ENCODE measurements at regions not wholly inside any gene's neighbourhood (a gene's known extent, or its start where the extent isn't known, plus 50 kb on each side); places are given as distances from the start of the nearest gene placed in this dataset.

GRCh38 chrX:8345473-8345872 lies 119.2 kb upstream of the VCX3B start:
- DNase-seq, result no peak
- ChIA-PET POLR2A (no interaction called here), CTCF (no interaction called here)
- no peak overlapping the region for H3K27ac ChIP-seq (ENCODE audit: low read depth in 1 of 2, low read length in 2 of 2)
- intact Hi-C loops (cut with DNase I, micrococcal nuclease), result no loop called here
- H3K4me1 Mint-ChIP-seq (ENCODE audit: low read depth), result no peaks in the 10 kb centered on the region
- no peaks in the 10 kb centered on the region for H3K27me3 ChIP-seq (ENCODE audit: control insufficient read depth in 1 of 2, insufficient read depth in 2 of 2, low read length in 2 of 2)
- no peak for TF ChIP-seq CTCF (IDR thresholded peaks at IDR 0.05)
- H3K27me3 Mint-ChIP-seq, result no peaks in the 10 kb centered on the region
- no peaks in the 10 kb centered on the region for H3K4me1 ChIP-seq (ENCODE audit: insufficient read depth, low read length)
- H3K4me3 Mint-ChIP-seq, result no peak overlapping the region
- H3K9me3 Mint-ChIP-seq, result peaks cover 2% of the 10 kb centered on the region
- H3K36me3 Mint-ChIP-seq (ENCODE audit: low read depth), result no peaks in the 10 kb centered on the region
- H3K27ac Mint-ChIP-seq, result no peak overlapping the region
- H3K9me3 ChIP-seq (ENCODE audit: control insufficient read depth in 1 of 2, insufficient read depth in 1 of 2, low read length in 2 of 2), result peaks cover 0 to 4% of the 10 kb centered on the region in 2 experiments
- ATAC-seq (ENCODE audit: poor library complexity), result no peak
- no peak overlapping the region for H3K4me3 ChIP-seq (ENCODE audit: low read length)
- H3K36me3 ChIP-seq (ENCODE audit: insufficient read depth, low read length), result no peaks in the 10 kb centered on the region

GRCh38 chrX:8346060-8346459 lies 118.6 kb upstream of the VCX3B start:
- H3K36me3 Mint-ChIP-seq (ENCODE audit: low read depth), result no peaks in the 10 kb centered on the region
- Histone ChIP-seq H3K9me3 (ENCODE audit: control insufficient read depth in 1 of 2, insufficient read depth in 1 of 2, low read length in 2 of 2) (no peaks in the 10 kb centered on the region), H3K27ac (ENCODE audit: low read depth in 1 of 2, low read length in 2 of 2) (no peak overlapping the region), H3K4me1 (ENCODE audit: insufficient read depth, low read length) (no peaks in the 10 kb centered on the region), H3K36me3 (ENCODE audit: insufficient read depth, low read length) (no peaks in the 10 kb centered on the region), H3K27me3 (ENCODE audit: control insufficient read depth in 1 of 2, insufficient read depth in 2 of 2, low read length in 2 of 2) (no peaks in the 10 kb centered on the region), H3K4me3 (ENCODE audit: low read length) (no peak overlapping the region)
- no peak for DNase-seq
- H3K27me3 Mint-ChIP-seq, result no peaks in the 10 kb centered on the region
- no peak overlapping the region for H3K4me3 Mint-ChIP-seq
- no peaks in the 10 kb centered on the region for H3K4me1 Mint-ChIP-seq (ENCODE audit: low read depth)
- intact Hi-C loops (cut with DNase I, micrococcal nuclease), result no loop called here
- no peak overlapping the region for H3K27ac Mint-ChIP-seq
- peaks cover 4% of the 10 kb centered on the region for H3K9me3 Mint-ChIP-seq
- POLR2A ChIA-PET, result no interaction called here
- no peak for TF ChIP-seq CTCF (IDR thresholded peaks at IDR 0.05)
- CTCF ChIA-PET, result no interaction called here
- no peak for ATAC-seq (ENCODE audit: poor library complexity)

- no peaks in the 10 kb centered on the region for H3K36me3 Mint-ChIP-seq (ENCODE audit: low read depth)
- Histone ChIP-seq H3K36me3 (ENCODE audit: insufficient read depth, low read length) (no peaks in the 10 kb centered on the region), H3K27ac (ENCODE audit: low read depth in 1 of 2, low read length in 2 of 2) (no peak overlapping the region), H3K9me3 (ENCODE audit: control insufficient read depth in 1 of 2, insufficient read depth in 1 of 2, low read length in 2 of 2) (no peaks in the 10 kb centered on the region), H3K4me1 (ENCODE audit: insufficient read depth, low read length) (no peaks in the 10 kb centered on the region), H3K27me3 (ENCODE audit: control insufficient read depth in 1 of 2, insufficient read depth in 2 of 2, low read length in 2 of 2) (no peaks in the 10 kb centered on the region), H3K4me3 (ENCODE audit: low read length) (no peak overlapping the region)
- ATAC-seq (ENCODE audit: poor library complexity), result no peak
- peaks cover 6% of the 10 kb centered on the region for H3K9me3 Mint-ChIP-seq
- ChIA-PET CTCF (no interaction called here), POLR2A (no interaction called here)
- no peaks in the 10 kb centered on the region for H3K27me3 Mint-ChIP-seq
- no peak overlapping the region for H3K4me3 Mint-ChIP-seq
- H3K4me1 Mint-ChIP-seq (ENCODE audit: low read depth), result no peaks in the 10 kb centered on the region
- intact Hi-C loops (cut with DNase I, micrococcal nuclease), result no loop called here
- H3K27ac Mint-ChIP-seq, result no peak overlapping the region
- TF ChIP-seq CTCF (IDR thresholded peaks at IDR 0.05), result no peak
- DNase-seq, result no peak
Observed at GRCh38 chrX:8346892-8347291, 117.7 kb upstream of the VCX3B start.
